ENCODE measurements at regions not wholly inside any gene's neighbourhood (a gene's known extent, or its start where the extent isn't known, plus 50 kb on each side); places are given as distances from the start of the nearest gene placed in this dataset.

GRCh38 chr5:135248801-135249231 lies 150.2 kb downstream of the MACROH2A1 start:
- no peak for DNase-seq (ENCODE audit: low read depth in 1 of 2, low spot score in 1 of 2)

GRCh38 chr5:135246923-135247795 lies 151.9 kb downstream of the MACROH2A1 start:
- DNase-seq (ENCODE audit: low read depth in 1 of 2, low spot score in 1 of 2): no peak

- no peak for DNase-seq (ENCODE audit: low read depth in 1 of 2, low spot score in 1 of 2)
Observed at GRCh38 chr5:135246605-135246922, 152.5 kb downstream of the MACROH2A1 start.

- DNase-seq (ENCODE audit: low read depth in 1 of 2, low spot score in 1 of 2): no peak
Observed at GRCh38 chr5:135245521-135246499, 153.2 kb downstream of the MACROH2A1 start.

- no peak for DNase-seq (ENCODE audit: low read depth in 1 of 2, low spot score in 1 of 2)
Observed at GRCh38 chr5:135244620-135245021, 154.4 kb downstream of the MACROH2A1 start.

GRCh38 chr5:135243556-135244285 lies 155.3 kb downstream of the MACROH2A1 start:
- DNase-seq (ENCODE audit: low read depth in 1 of 2, low spot score in 1 of 2): no peak

GRCh38 chr5:135242866-135243555 lies 156.0 kb downstream of the MACROH2A1 start:
- DNase-seq (ENCODE audit: low read depth in 1 of 2, low spot score in 1 of 2): no peak

GRCh38 chr5:135242021-135242865 lies 156.8 kb downstream of the MACROH2A1 start:
- DNase-seq (ENCODE audit: low read depth in 1 of 2, low spot score in 1 of 2): no peak

- no peak for DNase-seq (ENCODE audit: low read depth in 1 of 2, low spot score in 1 of 2)
Observed at GRCh38 chr5:135241536-135241935, 157.5 kb downstream of the MACROH2A1 start.

GRCh38 chr5:135240781-135241360 lies 158.2 kb downstream of the MACROH2A1 start:
- DNase-seq (ENCODE audit: low read depth in 1 of 2, low spot score in 1 of 2): no peak

GRCh38 chr5:135240283-135240633 lies 158.8 kb downstream of the MACROH2A1 start:
- DNase-seq (ENCODE audit: low read depth in 1 of 2, low spot score in 1 of 2): no peak

GRCh38 chr5:135239453-135240282 lies 159.4 kb downstream of the MACROH2A1 start:
- no peak for DNase-seq (ENCODE audit: low read depth in 1 of 2, low spot score in 1 of 2)

- DNase-seq (ENCODE audit: low read depth in 1 of 2, low spot score in 1 of 2): no peak
Observed at GRCh38 chr5:135238622-135239452, 160.2 kb downstream of the MACROH2A1 start.

- no peak for DNase-seq (ENCODE audit: low read depth in 1 of 2, low spot score in 1 of 2)
Observed at GRCh38 chr5:135237748-135238103, 161.3 kb downstream of the MACROH2A1 start.

- no peak for DNase-seq (ENCODE audit: low read depth in 1 of 2, low spot score in 1 of 2)
Observed at GRCh38 chr5:135236908-135237747, 161.9 kb downstream of the MACROH2A1 start.

GRCh38 chr5:135236228-135236907 lies 162.7 kb downstream of the MACROH2A1 start:
- no peak for DNase-seq (ENCODE audit: low read depth in 1 of 2, low spot score in 1 of 2)

Measured in activated T-helper 1 cell treated with anti-CD3 and anti-CD28 coated beads, Interleukin-2, amount 50 U/mL, for 16 hours (primary cell).